ENCODE measurements at regions not wholly inside any gene's neighbourhood (a gene's known extent, or its start where the extent isn't known, plus 50 kb on each side); places are given as distances from the start of the nearest gene placed in this dataset.
"Not testable (repeated sequence)": the region's sequence is repeated elsewhere in the genome, so short reads cannot be mapped to it uniquely, and the experiment has no call there.

- DNase-seq (ENCODE audit: low read depth in 2 of 2), result no peak
These were observed 309.4 kb upstream of the CDH5 start for GRCh38 chr16:66057057-66057456.

- DNase-seq (ENCODE audit: low read depth in 2 of 2), result no peak
These were observed 312.4 kb upstream of the CDH5 start for GRCh38 chr16:66054095-66054494.

- DNase-seq (ENCODE audit: low read depth in 2 of 2), result no peak
These were observed 313.7 kb upstream of the CDH5 start for GRCh38 chr16:66052745-66053144.

- DNase-seq (ENCODE audit: low read depth in 2 of 2), result no peak
These were observed 315.5 kb upstream of the CDH5 start for GRCh38 chr16:66050991-66051390.

- no peak for DNase-seq (ENCODE audit: low read depth in 2 of 2)
These were observed 316.6 kb upstream of the CDH5 start for GRCh38 chr16:66049865-66050264.

- no peak for DNase-seq (ENCODE audit: low read depth in 2 of 2)
These were observed 320.9 kb upstream of the CDH5 start for GRCh38 chr16:66045626-66046025.

- DNase-seq (ENCODE audit: low read depth in 2 of 2), result no peak
These were observed 321.9 kb upstream of the CDH5 start for GRCh38 chr16:66044556-66044955.

GRCh38 chr16:66044089-66044488 lies 322.4 kb upstream of the CDH5 start:
- DNase-seq (ENCODE audit: low read depth in 2 of 2), result no peak

- no peak for DNase-seq (ENCODE audit: low read depth in 2 of 2)
These were observed 323.2 kb upstream of the CDH5 start for GRCh38 chr16:66043326-66043725.

- DNase-seq (ENCODE audit: low read depth in 2 of 2), result no peak
These were observed 324.1 kb upstream of the CDH5 start for GRCh38 chr16:66042341-66042740.

GRCh38 chr16:66041907-66042306 lies 324.6 kb upstream of the CDH5 start:
- DNase-seq (ENCODE audit: low read depth in 2 of 2), result no peak

GRCh38 chr16:66039793-66040192 lies 326.7 kb upstream of the CDH5 start:
- DNase-seq (ENCODE audit: low read depth in 2 of 2), result no peak

- DNase-seq (ENCODE audit: low read depth in 2 of 2), result no peak
These were observed 329.4 kb upstream of the CDH5 start for GRCh38 chr16:66036793-66037715.

- DNase-seq (ENCODE audit: low read depth in 2 of 2), result no peak
These were observed 330.3 kb upstream of the CDH5 start for GRCh38 chr16:66036184-66036583.

- DNase-seq (ENCODE audit: low read depth in 2 of 2), result no peak
These were observed 331.4 kb upstream of the CDH5 start for GRCh38 chr16:66035096-66035495.

GRCh38 chr16:66032841-66033240 lies 333.6 kb upstream of the CDH5 start:
- DNase-seq (ENCODE audit: low read depth in 2 of 2), result no peak

GRCh38 chr16:66030036-66030435 lies 336.5 kb upstream of the CDH5 start:
- no peak for DNase-seq (ENCODE audit: low read depth in 2 of 2)

GRCh38 chr16:66028510-66029216 lies 337.8 kb upstream of the CDH5 start:
- DNase-seq (ENCODE audit: low read depth in 2 of 2), result no peak

- DNase-seq (ENCODE audit: low read depth in 2 of 2), result no peak
These were observed 339.6 kb upstream of the CDH5 start for GRCh38 chr16:66026787-66027330.

GRCh38 chr16:66026211-66026610 lies 340.3 kb upstream of the CDH5 start:
- DNase-seq (ENCODE audit: low read depth in 2 of 2), result no peak

GRCh38 chr16:66025751-66026150 lies 340.7 kb upstream of the CDH5 start:
- no peak for DNase-seq (ENCODE audit: low read depth in 2 of 2)

GRCh38 chr16:66024567-66024966 lies 341.9 kb upstream of the CDH5 start:
- DNase-seq (ENCODE audit: low read depth in 2 of 2), result not testable (repeated sequence)

GRCh38 chr16:66023481-66023880 lies 343.0 kb upstream of the CDH5 start:
- no peak for DNase-seq (ENCODE audit: low read depth in 2 of 2)
